Posterior cingulate gyrus (tissue), 11 donors: ENCODE measurements at regions not wholly inside any gene's neighbourhood (a gene's known extent, or its start where the extent isn't known, plus 50 kb on each side); places are given as distances from the start of the nearest gene placed in this dataset.
"Not testable (repeated sequence)": the region's sequence is repeated elsewhere in the genome, so short reads cannot be mapped to it uniquely, and the experiment has no call there.

Experiments used
- DNase-seq, 10 donors: peaks; one replicate each; pipeline versions ENCODE4 v3.0.0 to v3.0.0-alpha.2; 2020 to 2021; ENCODE audit warnings: mixed read lengths in 3 of 10
- intact Hi-C: fragments of 100-400 bp; cut with DNase I; formaldehyde crosslinking; loops from one replicate; pipeline ENCODE4 v1.15.1; 2023

DNA sequence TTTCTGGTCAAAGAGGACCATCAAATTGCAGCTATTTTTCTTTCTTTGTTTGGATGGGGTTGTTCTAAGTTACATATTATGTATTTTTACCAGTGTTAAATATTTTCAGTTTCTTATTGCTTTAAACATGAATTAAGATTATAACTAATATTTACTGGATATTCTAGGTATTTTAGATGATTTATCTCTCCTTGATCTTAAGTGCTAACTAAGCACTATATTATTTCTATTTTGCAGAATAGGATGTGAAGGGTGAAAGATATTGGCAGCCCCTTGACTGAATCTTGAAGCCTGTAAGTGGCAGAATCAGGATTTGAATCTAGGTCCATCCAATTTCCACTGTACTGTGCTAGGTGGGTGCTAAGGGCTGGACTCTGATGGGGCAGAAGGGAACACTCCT is 307.3 kb upstream of the CCL2 start:
- intact Hi-C loops: no loop called here

DNA sequence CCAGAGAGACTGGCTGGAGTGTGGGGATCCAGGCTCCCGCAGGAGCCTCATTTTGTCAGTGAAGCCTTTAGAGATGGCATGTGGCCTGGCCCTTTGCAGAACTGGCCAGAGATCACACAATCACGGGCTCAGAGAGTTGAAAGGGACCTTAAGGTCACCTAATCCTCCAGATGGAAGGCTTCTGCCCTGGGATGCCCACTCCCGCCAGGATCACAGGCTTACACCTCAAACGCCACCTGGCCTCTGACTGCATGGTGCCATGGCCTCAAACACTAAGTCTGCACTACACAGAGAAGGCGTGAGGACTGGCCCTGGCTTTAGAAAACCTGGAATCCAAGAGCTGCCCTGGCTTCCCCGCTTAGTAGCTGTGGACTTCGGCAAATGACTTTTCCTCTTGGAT is 306.8 kb upstream of the CCL2 start:
- intact Hi-C loops: no loop called here
- no peak for DNase-seq

More for the DNA sequence above, 307.3 kb upstream of the CCL2 start:
- DNase-seq: no peak

DNA sequence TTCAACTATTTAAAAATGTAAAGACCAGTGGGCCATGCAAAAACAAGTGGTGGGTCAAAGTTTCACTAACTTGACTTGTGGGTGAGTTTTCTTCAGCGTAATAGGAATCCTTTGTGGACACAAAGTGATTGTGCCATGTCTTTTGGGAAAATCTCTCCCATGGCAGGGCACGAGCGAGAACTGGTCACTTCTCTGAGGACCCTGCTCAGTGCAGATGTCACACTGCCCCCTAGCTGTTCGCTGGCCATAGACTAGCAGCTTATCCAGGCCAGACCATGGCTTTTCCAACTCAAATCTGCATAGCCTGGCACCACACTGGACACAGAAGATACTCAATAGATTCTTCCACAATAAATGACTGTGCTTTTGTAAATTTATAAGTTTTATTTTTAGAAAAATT is 306.0 kb upstream of the CCL2 start:
- DNase-seq: no peak
- intact Hi-C loops: no loop called here

DNA sequence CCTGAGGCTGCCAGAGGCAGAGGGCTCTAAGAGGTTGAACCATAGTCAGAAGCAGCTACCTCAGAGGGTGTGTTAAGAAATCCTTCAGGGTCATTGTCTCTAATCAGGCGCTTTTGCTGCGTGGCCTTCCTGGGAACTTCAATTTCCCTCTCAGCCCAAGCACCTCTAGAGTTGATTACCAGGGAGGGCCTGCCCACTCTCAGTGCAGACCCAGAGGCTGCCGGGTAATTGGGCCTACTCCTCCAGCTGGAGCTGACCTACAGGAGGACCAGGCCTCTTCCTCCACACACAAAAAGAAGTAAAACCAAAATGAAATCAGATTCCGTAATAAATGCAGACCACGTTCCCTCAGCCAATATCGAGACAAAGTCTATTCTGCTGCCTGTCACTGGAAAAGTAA is 305.0 kb upstream of the CCL2 start:
- no peak for DNase-seq
- intact Hi-C loops: no loop called here

- DNase-seq: no peak
- intact Hi-C loops: no loop called here
Measured at GRCh38 chr17:33952425-33952824, 302.7 kb upstream of the CCL2 start.

- DNase-seq: peak in 1 of 10 donors; percentile 49
- intact Hi-C loops: no loop called here
Measured at GRCh38 chr17:33954597-33954996, 300.5 kb upstream of the CCL2 start.

DNA sequence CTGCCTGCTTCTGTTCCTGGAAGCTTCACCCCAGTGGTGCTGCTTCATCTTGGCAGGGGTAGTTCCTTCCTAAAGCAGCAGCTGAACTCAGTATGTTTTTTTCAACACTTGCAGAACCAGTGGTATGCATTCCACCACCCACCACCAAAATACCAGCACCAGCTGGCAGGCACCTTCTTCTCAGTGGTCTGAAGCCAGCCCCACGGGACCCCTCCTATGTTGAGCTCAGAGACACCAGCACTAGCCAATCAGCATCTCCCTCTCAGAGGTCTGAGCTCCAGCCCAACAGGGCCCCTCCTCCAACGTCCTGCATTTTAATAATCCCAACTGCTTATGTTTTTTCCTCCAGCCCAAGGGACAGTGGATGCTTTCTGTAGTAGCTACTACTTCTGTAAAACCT is 299.6 kb upstream of the CCL2 start:
- intact Hi-C loops: no loop called here

GRCh38 chr17:33959098-33959497 is 296.0 kb upstream of the CCL2 start:
- intact Hi-C loops, DNase-seq: not testable (repeated sequence)

More for the DNA sequence above, 299.6 kb upstream of the CCL2 start:
- DNase-seq: peak in 2 of 10 donors; percentile 46 to 91

DNA sequence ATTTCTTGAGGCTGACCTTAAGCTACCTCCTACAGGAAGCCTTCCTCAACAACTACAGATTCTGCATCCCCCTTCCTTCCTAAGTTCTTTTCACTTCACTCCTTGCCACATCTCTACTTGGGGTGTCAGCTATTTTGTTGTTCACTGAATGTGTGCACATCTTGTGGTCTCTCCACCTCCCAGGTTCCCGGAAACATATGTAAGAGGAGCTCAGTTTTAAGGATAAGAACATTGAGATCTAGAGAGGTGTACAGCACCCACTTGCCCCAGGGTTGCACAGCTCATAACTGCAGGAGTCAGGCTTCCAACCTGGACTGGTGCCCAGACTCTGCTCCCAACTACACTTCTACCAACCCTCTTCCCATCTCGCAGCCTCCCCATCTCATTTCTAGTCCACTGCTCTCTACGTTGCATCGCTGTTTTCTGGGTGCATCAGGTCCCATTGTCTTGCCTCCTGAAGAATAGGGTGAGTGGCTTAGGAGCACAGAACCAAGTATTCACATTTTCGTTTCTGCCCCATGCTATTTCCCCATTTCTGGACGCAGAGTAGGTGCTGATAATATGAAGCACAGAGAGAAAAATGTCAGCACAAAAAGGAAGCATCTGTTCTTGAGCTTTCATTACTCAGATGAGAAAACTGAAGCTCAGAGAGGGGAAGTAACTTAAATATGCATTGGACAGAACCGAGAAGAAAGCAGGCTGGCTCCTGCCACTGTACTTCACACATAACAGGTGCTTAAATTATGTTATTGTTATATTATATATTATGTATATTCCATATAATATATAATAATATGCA is 292.0 kb upstream of the CCL2 start:
- DNase-seq: no peak
- intact Hi-C loops: no loop called here

- intact Hi-C loops: no loop called here
Measured at GRCh38 chr17:33964344-33964979, 290.6 kb upstream of the CCL2 start.

DNA sequence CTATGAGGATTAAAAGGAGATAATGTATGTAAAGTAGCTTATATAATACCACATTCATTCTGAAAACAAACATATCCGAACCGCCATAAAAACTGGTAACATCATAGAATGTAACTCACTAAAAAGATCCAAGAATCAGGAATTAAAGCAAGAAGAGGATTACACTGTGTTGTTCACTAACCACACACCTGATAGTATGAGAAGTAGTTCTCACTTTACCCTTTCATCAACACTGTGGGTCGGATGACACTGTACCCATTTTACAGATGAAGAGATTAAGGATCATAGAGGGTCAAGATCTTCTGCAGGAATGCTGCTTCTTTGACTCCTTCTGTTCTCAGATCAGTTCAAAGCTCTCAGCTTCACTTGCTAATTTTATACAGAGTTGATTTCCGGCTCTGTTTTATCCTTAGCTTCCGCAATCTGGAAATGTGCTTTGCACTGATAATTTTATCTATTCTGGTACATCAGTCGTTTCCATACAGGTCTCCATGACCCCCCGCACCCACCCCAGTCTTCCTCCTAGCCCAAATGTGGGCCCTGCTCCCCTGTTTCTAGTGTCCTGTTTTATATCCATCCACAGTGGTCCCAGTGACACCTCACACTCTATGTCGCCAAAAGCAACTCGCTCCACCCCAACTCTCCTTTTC is 288.6 kb upstream of the CCL2 start:
- intact Hi-C loops: no loop called here

More at GRCh38 chr17:33964344-33964979, 290.6 kb upstream of the CCL2 start:
- no peak for DNase-seq

GRCh38 chr17:33967608-33968349 is 287.3 kb upstream of the CCL2 start:
- no peak for DNase-seq
- intact Hi-C loops: no loop called here

More for the DNA sequence above, 288.6 kb upstream of the CCL2 start:
- DNase-seq: no peak

- DNase-seq: peak in 1 of 10 donors; percentile 81
- intact Hi-C loops: no loop called here
Measured at GRCh38 chr17:33968350-33969044, 286.6 kb upstream of the CCL2 start.

DNA sequence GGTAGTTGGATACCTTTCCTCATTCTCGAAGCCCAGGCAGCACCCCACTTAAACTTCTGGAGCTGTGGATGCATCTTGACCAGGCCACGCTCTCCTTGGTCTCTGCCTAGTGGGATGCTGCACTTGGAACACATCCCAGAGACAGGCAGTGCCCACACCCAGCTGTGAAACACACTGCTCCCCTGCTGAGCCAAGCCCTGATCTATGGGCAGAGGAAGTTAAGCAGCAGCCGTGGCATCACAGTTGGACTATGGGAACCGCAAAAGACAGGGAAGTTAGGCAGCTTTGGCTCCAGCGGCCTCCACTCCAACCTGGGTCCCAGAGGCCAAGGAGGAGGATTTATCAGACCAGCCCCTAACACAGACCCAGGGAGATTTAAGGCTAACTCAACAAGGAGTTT is 284.8 kb upstream of the CCL2 start:
- intact Hi-C loops: no loop called here
- peak in 1 of 10 donors; percentile 67 for DNase-seq

DNA sequence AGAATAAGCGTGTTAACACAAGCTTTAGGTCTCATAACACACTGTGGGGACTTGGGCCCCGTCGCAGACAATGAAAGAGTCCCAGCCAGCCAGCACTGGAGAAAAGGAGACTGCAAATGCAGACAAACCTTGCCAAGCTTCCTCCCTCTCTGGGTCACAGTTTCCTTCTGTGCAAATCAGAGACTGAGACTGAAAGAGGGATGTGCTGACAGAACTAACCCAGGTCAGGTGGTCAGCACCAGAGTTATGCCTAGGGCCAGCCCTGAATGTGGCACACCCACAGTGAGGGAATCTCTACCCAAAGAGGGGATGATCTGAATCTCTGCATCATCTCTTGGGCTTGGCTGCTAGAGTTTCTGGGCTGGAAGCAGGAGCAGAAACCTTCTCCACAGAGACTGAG is 282.3 kb upstream of the CCL2 start:
- no peak for DNase-seq

DNA sequence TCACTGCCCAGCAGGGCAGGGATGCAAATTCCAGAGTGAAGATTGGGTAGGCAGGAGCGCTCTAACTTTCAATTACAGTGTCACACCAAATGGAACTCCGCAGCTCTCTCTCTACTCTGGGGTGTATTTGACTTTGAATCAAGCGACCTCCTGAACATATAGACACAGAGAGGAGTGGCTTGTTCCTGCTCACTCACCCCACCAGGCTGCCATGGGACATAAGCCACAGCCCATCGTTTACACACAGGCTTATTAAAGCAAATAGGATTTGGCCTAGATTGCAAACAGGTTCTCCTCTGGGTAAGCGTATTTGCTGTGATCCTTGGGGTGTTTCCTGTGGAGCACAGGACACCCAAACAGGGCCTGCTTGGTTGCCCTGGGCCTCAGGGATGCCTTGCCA is 281.6 kb upstream of the CCL2 start:
- DNase-seq: no peak
- intact Hi-C loops: no loop called here

More for the DNA sequence above, 282.3 kb upstream of the CCL2 start:
- intact Hi-C loops: no loop called here

- no peak for DNase-seq
- intact Hi-C loops: no loop called here
Measured at GRCh38 chr17:33974276-33974675, 280.8 kb upstream of the CCL2 start.

DNA sequence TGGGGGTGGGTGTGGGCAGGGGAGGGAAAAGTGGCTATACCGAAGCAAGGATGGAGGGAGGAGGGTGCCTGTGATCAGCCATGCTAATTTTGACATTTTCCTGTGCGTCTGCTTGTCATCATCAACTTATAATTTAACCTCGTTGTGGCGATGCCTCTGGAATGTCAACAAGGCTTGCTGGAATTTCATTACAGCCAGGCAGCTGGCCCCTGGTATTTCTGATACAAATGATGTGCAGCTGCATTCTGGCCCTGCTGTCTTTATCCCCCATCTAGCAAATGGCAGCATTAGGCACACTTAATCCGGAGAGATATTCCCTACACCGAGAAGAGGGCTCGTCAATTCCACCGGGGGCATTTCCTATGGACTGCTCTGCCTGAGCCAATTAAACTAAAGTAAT is 278.3 kb upstream of the CCL2 start:
- DNase-seq: no peak
- intact Hi-C loops: no loop called here

GRCh38 chr17:33977729-33978514 is 277.2 kb upstream of the CCL2 start:
- peak in 2 of 10 donors; percentile 76 to 80 for DNase-seq
- intact Hi-C loops: no loop called here
